BE2C (cell line): ENCODE measurements at regions not wholly inside any gene's neighbourhood (a gene's known extent, or its start where the extent isn't known, plus 50 kb on each side); places are given as distances from the start of the nearest gene placed in this dataset.

ENCODE experiments used
- DNase-seq: peaks from one replicate; pipeline ENCODE4 v3.0.0-alpha.2; 2020
- H3K27me3 ChIP-seq: fragments of 250-450 bp; sonication (Bioruptor Pico); 2 replicates; pipeline ENCODE4 v1.5.1; 2020; ENCODE audit warnings: mild to moderate bottlenecking
- H3K36me3 ChIP-seq: fragments of 250-450 bp; sonication (Bioruptor Pico); 2 replicates; pipeline ENCODE4 v1.5.1; 2020; ENCODE audit warnings: mild to moderate bottlenecking
- H3K4me1 ChIP-seq: fragments of 250-450 bp; sonication (Bioruptor Pico); 2 replicates; pipeline ENCODE4 v1.5.1; 2020
- H3K4me3 ChIP-seq: 2 replicates; pipeline ENCODE4 v1.5.1; 2011; ENCODE audit warnings: low read depth, low read length
- H3K9me3 ChIP-seq: fragments of 250-450 bp; sonication (Bioruptor Pico); 2 replicates; pipeline ENCODE4 v1.5.1; 2020
- TF ChIP-seq, protein P1 (sequence below): IDR thresholded peaks from 2 replicates; pipeline ENCODE4 v1.5.1; 2012; ENCODE audit warnings: mild to moderate bottlenecking, low read depth, low read length

DNA sequence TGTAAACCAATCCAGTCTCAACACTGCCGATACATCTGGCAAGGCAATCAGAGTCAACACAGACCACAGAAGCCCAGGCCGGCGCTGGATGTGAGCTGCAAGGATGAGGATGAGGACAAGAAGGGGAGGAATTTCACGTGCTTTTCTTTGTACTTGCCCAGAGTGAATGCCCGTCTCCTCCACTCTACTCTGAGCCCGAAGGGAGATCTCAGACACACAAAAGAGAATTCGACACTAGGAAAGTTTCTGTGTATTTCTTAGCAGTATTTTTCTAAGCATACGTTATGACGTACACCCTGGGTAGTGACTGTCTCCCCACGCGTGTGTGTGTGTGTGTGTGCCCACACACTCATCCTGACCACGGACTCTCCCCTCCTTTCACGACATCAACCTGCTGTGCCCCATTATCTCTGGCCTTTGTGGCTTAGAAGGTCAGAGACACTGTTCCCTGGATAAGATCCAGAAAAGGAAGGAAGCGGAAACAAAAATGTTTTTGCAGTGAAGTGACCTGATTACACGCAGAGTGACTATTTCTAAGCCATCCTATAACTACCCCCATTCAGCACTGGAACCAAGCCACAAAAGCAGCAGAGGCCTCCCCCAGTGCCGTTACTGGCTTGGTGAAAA lies 227.3 kb upstream of the DAPK1 start:
- H3K4me1 ChIP-seq = no peaks in the 10 kb centered on the region
- no peaks in the 10 kb centered on the region for H3K9me3 ChIP-seq
- H3K27me3 ChIP-seq = no peaks in the 10 kb centered on the region
- no peak for DNase-seq
- TF ChIP-seq, protein P1, sequence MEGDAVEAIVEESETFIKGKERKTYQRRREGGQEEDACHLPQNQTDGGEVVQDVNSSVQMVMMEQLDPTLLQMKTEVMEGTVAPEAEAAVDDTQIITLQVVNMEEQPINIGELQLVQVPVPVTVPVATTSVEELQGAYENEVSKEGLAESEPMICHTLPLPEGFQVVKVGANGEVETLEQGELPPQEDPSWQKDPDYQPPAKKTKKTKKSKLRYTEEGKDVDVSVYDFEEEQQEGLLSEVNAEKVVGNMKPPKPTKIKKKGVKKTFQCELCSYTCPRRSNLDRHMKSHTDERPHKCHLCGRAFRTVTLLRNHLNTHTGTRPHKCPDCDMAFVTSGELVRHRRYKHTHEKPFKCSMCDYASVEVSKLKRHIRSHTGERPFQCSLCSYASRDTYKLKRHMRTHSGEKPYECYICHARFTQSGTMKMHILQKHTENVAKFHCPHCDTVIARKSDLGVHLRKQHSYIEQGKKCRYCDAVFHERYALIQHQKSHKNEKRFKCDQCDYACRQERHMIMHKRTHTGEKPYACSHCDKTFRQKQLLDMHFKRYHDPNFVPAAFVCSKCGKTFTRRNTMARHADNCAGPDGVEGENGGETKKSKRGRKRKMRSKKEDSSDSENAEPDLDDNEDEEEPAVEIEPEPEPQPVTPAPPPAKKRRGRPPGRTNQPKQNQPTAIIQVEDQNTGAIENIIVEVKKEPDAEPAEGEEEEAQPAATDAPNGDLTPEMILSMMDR = no peak
- no peak overlapping the region for H3K4me3 ChIP-seq
- no peaks in the 10 kb centered on the region for H3K36me3 ChIP-seq

DNA sequence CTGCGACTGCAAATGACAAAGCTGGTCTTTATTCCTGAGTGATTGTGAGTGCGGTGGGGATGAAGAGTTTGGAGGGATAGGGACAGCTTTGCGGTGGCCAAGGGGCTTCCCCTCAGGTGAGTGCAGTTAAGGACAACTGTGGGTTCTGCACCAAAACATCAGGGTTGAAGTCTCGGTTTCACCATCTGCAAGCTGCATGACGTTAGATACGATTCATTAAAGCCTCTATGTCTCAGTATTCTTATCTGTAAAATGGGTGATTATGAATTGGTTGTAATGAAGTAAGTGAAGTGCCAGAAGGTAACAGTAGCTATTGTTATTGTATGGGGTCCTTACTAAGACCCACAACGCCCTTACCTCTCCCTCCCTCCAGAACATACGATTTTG lies 226.8 kb upstream of the DAPK1 start:
- H3K4me3 ChIP-seq = no peak overlapping the region
- H3K9me3 ChIP-seq = no peaks in the 10 kb centered on the region
- no peak for DNase-seq
- no peaks in the 10 kb centered on the region for H3K4me1 ChIP-seq
- no peaks in the 10 kb centered on the region for H3K36me3 ChIP-seq
- H3K27me3 ChIP-seq = no peaks in the 10 kb centered on the region
- TF ChIP-seq, protein P1 = no peak

DNA sequence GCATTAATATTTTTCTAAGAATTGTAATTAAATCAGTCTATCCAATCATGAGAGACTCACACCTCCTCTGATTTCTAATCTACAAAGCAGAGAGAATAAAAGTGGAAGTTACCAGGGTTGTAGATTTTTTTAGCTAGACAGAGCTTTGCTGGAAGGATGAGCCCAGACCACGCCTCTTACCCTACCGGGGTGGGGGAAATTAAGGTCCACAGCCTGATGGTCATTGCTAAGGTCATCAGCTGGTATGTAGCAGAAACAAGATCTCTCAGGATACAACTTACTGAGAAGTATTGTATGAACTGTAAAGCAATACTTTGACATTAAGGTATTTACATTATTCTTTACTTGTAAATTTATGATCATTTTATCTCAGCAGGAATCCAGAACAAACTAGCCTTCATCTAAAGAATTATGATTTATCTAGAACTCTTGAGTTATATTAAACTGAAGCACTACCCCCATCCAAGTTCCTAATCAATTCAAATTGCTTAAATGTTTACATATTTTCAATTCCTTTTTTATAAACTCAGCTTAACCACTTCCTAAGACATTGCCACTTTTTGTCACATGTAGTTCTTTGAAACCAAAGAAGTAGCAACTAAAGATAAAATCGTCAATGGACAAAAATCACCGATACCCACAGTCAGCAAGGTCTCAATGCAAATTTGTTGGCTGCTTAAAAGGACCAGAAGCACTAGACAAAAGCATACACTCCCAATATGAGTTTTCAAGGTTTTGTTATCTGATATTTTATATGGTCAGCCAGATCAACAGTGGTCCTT lies 225.8 kb upstream of the DAPK1 start:
- no peak for DNase-seq
- Histone ChIP-seq H3K9me3 (no peaks in the 10 kb centered on the region), H3K36me3 (no peaks in the 10 kb centered on the region), H3K27me3 (no peaks in the 10 kb centered on the region), H3K4me1 (no peaks in the 10 kb centered on the region), H3K4me3 (no peak overlapping the region)
- TF ChIP-seq, protein P1 = no peak

DNA sequence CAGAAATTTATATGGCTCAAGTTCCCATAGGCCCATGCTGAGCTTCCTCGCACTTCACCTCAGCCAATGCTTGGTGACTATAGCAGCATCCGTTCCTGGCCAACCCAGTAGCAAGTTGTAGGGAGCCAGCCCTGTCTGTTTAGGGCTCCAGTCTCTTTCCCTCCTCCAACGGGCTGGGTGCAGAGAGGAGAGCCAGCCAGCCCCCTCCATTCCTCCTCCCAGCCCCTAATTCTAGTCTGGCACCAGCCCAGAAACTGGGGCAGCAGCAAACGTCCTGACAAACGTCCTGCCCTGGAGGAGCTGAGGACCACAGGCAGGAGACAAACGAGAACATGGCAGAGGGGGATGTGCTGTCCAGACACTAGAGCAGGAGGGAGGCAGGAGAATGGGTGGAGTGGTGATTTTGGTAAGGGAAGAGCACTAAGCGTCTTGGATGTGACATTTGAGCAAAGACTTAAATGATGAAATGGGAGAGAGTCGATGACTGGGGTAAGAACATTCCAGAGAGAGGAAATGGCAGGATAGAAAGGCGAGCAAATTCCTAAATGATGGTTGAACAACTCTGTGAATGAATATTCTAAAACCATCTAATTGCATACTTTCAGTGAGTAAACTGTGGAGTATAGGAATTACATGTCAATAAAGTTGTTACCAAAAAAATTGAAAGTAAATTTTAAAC lies 222.5 kb upstream of the DAPK1 start:
- Histone ChIP-seq H3K27me3 (no peaks in the 10 kb centered on the region), H3K4me1 (no peaks in the 10 kb centered on the region), H3K4me3 (no peak overlapping the region), H3K9me3 (no peaks in the 10 kb centered on the region), H3K36me3 (no peaks in the 10 kb centered on the region)
- TF ChIP-seq, protein P1 = no peak
- DNase-seq = no peak

DNA sequence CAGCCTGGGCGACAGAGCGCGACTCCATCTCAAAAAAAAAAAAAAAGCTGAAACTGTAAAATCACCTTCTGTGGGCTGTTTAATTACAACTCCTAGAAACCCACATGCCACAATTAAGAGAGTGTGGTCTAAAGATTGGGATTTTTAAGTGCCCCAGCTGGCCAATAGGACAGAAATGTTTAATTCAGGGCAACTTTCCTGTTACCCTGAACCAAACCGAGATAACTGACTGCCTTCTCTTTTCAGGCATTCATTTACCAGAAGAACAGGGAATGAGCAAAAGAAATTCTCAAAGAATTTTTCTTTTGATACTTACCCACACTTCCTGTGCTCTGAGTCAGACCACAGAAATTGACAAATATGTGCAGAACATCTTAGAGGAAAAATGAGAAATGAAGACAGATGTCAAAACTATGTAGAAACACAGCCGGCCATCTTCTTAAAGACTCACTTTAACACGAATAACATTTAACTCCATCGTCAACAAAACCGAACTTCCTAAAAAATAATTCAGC lies 221.3 kb upstream of the DAPK1 start:
- H3K27me3 ChIP-seq = no peaks in the 10 kb centered on the region
- H3K9me3 ChIP-seq = no peaks in the 10 kb centered on the region
- no peak for DNase-seq
- H3K4me1 ChIP-seq = no peaks in the 10 kb centered on the region
- H3K36me3 ChIP-seq = no peaks in the 10 kb centered on the region
- TF ChIP-seq, protein P1 = no peak
- no peak overlapping the region for H3K4me3 ChIP-seq
